Right atrium auricular region (tissue), 2 donors: ENCODE measurements at regions not wholly inside any gene's neighbourhood (a gene's known extent, or its start where the extent isn't known, plus 50 kb on each side); places are given as distances from the start of the nearest gene placed in this dataset.
"Not testable (repeated sequence)": the region's sequence is repeated elsewhere in the genome, so short reads cannot be mapped to it uniquely, and the experiment has no call there.

Experiments
- DNase-seq: peaks from one replicate; pipeline ENCODE4 v3.0.0-alpha.2; 2019; ENCODE audit warnings: low spot score
- H3K27ac ChIP-seq, 2 donors: fragments of 200-600 bp; sonication (generic); 1 replicate in 1 of 2; 2 replicates in 1 of 2; pipeline ENCODE4 v1.5.1; 2016 to 2019
- H3K27me3 ChIP-seq, 2 donors: fragments of 200-600 bp; sonication (generic); one replicate each; pipeline versions ENCODE4 v1.5.1 to v1.6.0; 2017 to 2019
- H3K36me3 ChIP-seq: fragments of 200-600 bp; sonication (generic); one replicate; pipeline ENCODE4 v1.5.1; 2016
- H3K4me1 ChIP-seq, 2 donors: fragments of 200-600 bp; sonication (generic); one replicate each; pipeline versions ENCODE4 v1.5.1 to v1.6.0; 2017 to 2019
- H3K4me3 ChIP-seq, 2 donors: fragments of 200-600 bp; sonication (generic); 1 replicate in 1 of 2; 2 replicates in 1 of 2; pipeline ENCODE4 v1.5.1; 2017 to 2019; ENCODE audit warnings: mild to moderate bottlenecking in 1 of 2, moderate library complexity in 1 of 2
- H3K9me3 ChIP-seq, 2 donors: fragments of 200-600 bp; sonication (generic); one replicate each; pipeline ENCODE4 v1.5.1; 2019
- TF ChIP-seq, protein P1 (sequence below), 2 donors: fragments of 200-600 bp; sonication (generic); IDR thresholded peaks; one replicate each; pipeline ENCODE4 v1.5.1; 2019; ENCODE audit warnings: antibody characterized with exemption in 2 of 2

DNA sequence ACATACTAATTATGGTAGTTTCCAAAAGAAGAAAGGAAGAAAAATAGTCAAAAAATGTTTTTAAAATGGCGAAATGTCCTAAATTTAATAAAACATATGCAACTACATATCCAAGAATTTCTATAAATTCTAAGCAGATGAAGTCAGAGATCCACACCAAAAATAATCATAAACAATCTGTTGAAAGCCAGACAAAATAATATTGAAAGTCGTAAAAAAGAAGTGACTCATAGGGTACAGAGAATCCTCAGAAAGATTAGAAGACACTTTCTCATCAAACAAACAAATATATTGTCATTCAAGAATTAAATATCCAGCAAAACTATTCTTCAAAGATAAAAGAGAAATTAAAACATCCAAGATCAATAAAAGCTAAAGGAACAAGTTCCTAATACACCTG is 281.4 kb upstream of the ZNF804A start:
- DNase-seq = no peak
- Histone ChIP-seq H3K27me3 (no peaks in the 10 kb centered on the region), H3K9me3 (no peaks in the 10 kb centered on the region), H3K4me3 (no peak overlapping the region), H3K36me3 (no peaks in the 10 kb centered on the region), H3K27ac (no peak overlapping the region), H3K4me1 (no peaks in the 10 kb centered on the region)
- TF ChIP-seq, protein P1, sequence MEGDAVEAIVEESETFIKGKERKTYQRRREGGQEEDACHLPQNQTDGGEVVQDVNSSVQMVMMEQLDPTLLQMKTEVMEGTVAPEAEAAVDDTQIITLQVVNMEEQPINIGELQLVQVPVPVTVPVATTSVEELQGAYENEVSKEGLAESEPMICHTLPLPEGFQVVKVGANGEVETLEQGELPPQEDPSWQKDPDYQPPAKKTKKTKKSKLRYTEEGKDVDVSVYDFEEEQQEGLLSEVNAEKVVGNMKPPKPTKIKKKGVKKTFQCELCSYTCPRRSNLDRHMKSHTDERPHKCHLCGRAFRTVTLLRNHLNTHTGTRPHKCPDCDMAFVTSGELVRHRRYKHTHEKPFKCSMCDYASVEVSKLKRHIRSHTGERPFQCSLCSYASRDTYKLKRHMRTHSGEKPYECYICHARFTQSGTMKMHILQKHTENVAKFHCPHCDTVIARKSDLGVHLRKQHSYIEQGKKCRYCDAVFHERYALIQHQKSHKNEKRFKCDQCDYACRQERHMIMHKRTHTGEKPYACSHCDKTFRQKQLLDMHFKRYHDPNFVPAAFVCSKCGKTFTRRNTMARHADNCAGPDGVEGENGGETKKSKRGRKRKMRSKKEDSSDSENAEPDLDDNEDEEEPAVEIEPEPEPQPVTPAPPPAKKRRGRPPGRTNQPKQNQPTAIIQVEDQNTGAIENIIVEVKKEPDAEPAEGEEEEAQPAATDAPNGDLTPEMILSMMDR (IDR thresholded peaks at IDR 0.05) = no peak

- Histone ChIP-seq H3K9me3 (no peaks in the 10 kb centered on the region), H3K4me3 (no peak overlapping the region)
These were observed 275.7 kb upstream of the ZNF804A start for GRCh38 chr2:184322615-184323014.

GRCh38 chr2:184326066-184326465 is 272.3 kb upstream of the ZNF804A start:
- H3K36me3 ChIP-seq = no peaks in the 10 kb centered on the region
- no peaks in the 10 kb centered on the region for H3K27me3 ChIP-seq
- no peak overlapping the region for H3K27ac ChIP-seq
- no peaks in the 10 kb centered on the region for H3K9me3 ChIP-seq
- H3K4me1 ChIP-seq = no peaks in the 10 kb centered on the region
- TF ChIP-seq, protein P1 (IDR thresholded peaks at IDR 0.05) = no peak
- no peak for DNase-seq
- H3K4me3 ChIP-seq = no peak overlapping the region

More at GRCh38 chr2:184322615-184323014, 275.7 kb upstream of the ZNF804A start:
- no peak overlapping the region for H3K27ac ChIP-seq
- H3K4me1 ChIP-seq = no peaks in the 10 kb centered on the region
- no peaks in the 10 kb centered on the region for H3K27me3 ChIP-seq
- TF ChIP-seq, protein P1 (IDR thresholded peaks at IDR 0.05) = no peak
- no peaks in the 10 kb centered on the region for H3K36me3 ChIP-seq
- no peak for DNase-seq

- not testable (repeated sequence) for H3K4me1 ChIP-seq, H3K9me3 ChIP-seq, H3K27ac ChIP-seq, DNase-seq, H3K4me3 ChIP-seq, H3K27me3 ChIP-seq, H3K36me3 ChIP-seq
These were observed 270.5 kb upstream of the ZNF804A start for GRCh38 chr2:184327805-184328204.

DNA sequence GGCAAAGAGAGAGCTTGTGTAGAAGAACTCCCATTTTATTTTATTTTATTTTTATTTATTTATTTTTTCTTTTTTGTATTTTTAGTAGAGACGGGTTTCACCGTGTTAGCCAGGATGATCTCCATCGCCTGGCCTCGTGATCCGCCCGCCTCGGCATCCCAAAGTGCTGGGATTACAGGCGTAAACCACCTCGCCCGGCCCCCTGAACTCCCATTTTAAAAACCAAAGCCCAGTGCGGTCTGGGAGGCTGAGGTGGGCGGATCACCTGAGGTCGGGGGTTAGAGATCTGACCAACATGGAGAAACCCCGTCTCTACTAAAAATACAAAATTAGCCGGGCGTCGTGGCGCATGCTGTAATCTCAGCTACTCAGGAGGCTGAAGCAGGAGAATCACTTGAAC is 267.8 kb upstream of the ZNF804A start:
- not testable (repeated sequence) for DNase-seq, H3K27me3 ChIP-seq, H3K4me1 ChIP-seq, H3K4me3 ChIP-seq, H3K27ac ChIP-seq, H3K36me3 ChIP-seq, H3K9me3 ChIP-seq

DNA sequence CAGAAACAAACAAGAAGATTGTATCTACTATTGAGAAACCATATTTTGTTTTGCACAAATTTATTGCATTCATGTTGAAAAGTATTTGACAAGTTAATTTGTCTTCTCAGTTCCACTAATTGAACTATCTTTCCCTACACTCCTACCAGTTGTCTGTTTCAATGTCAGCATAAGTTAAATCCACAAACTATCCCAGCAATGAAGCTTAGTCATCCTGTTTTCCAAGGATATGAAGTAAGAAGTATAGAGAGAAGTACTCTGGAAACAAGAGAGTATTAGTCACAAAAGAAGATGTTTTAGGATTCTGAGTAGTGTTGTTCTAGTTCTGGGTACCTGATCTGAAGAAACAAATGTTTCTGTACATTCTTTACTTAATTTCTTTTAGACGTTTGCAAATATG is 261.6 kb upstream of the ZNF804A start:
- Histone ChIP-seq H3K27ac (no peak overlapping the region), H3K4me3 (no peak overlapping the region), H3K27me3 (no peaks in the 10 kb centered on the region), H3K9me3 (no peaks in the 10 kb centered on the region), H3K4me1 (no peaks in the 10 kb centered on the region), H3K36me3 (no peaks in the 10 kb centered on the region)
- TF ChIP-seq, protein P1 (IDR thresholded peaks at IDR 0.05) = no peak
- no peak for DNase-seq

DNA sequence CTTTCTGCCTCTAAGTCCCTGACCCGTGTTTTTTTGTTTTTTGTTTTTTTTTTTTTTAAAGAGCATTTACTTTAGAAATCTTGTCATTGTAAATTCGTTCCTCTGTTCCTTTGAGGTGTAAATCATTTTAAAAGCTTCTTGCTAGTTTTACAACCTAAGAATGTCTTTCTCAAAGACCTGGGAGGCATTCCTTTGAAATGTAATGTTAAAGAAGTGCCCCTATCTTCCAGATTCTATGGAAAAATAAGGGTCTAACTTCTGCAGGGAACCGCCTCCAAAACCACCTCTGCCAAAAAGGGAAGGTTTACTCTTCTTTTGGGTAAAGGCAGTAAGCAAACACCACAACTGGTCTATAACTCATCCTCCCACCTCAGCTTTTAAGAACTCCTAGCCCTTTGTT is 259.6 kb upstream of the ZNF804A start:
- Histone ChIP-seq H3K4me3 (no peak overlapping the region), H3K27me3 (no peaks in the 10 kb centered on the region), H3K27ac (no peak overlapping the region), H3K4me1 (no peaks in the 10 kb centered on the region), H3K36me3 (no peaks in the 10 kb centered on the region), H3K9me3 (no peaks in the 10 kb centered on the region)
- no peak for DNase-seq
- TF ChIP-seq, protein P1 (IDR thresholded peaks at IDR 0.05) = no peak
